AG10803 (cell line): ENCODE measurements at regions not wholly inside any gene's neighbourhood (a gene's known extent, or its start where the extent isn't known, plus 50 kb on each side); places are given as distances from the start of the nearest gene placed in this dataset.

Source experiments
- DNase-seq: peaks from one replicate; pipeline ENCODE4 v3.0.0; 2010; ENCODE audit warnings: low read depth
- H3K4me3 ChIP-seq: 2 replicates; pipeline ENCODE4 v1.5.1; 2011; ENCODE audit warnings: mild to moderate bottlenecking, low read length, control low read depth
- CTCF ChIP-seq: conservative IDR thresholded peaks from 2 replicates; pipeline ENCODE4 v1.5.1; 2011; ENCODE audit warnings: mild to moderate bottlenecking, low read length, control low read depth, inconsistent platforms

DNA sequence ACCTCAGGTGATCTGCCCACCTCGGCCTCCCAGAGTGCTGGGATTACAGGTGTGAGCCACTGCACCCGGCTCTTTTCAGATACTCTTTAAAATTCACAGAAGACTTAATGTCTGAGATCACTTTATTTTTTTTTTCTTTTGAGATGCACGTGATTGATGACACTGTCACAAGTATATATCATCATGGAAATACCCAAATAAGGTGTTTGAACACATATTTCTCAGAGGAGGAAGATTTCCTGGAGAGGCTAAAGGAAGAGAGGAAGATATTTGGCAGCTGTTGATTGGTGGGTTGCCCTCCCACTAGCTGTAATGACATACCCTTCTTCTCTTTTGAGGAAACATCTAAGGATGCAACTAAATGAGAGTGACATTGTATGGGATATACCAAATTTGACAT lies 225.9 kb upstream of the CITED2 start:
- no peak overlapping the region for H3K4me3 ChIP-seq
- no peak for TF ChIP-seq CTCF

DNA sequence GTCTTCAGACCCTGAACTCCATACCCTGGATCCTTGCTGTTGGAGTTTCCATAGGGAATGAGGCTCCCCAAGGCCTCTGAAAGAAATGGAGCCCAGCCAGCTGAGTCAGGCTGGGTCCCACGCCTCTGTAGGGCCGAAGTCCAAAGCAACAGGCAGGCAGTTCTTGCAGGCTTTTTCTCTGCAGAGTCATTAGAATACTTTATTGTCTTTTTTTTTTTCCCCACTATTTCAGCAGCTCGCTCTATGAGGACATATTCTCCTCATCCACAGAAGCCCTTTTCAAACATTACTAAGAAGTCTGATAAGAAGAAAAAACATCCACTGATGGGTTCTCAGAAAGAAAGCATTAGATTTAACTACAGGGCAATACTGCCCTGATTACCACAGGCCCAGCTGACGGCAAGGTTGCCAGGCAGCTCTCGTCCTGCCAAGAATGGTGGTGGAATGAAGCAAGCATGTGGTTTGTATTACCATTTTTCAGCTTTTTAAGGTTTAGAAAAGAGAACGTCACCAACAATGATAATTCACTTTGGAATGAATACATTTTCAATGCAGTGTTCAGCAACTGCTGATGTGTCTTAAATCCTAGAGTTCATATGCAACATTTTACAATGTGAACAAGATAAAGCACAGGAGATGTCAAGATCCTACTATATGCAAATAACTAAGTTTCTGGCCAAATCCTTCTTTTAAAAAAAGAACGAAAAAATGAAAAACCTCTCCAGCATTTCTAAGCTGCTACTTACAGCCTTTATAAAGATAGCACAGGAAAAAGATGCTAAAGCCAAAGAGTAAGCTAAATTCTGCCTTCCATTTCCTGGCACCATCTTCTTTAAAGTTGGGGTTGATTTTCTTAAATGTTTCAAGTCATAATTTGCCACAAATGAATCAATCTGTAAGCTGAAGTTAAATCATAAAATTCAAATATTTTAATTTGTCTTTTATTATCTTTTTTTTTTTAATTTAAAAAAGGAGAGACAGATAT lies 223.6 kb upstream of the CITED2 start:
- peak; percentile 99 for DNase-seq
- no peak for TF ChIP-seq CTCF
- no peak overlapping the region for H3K4me3 ChIP-seq

More for the DNA sequence above, 225.9 kb upstream of the CITED2 start:
- DNase-seq, result no peak

DNA sequence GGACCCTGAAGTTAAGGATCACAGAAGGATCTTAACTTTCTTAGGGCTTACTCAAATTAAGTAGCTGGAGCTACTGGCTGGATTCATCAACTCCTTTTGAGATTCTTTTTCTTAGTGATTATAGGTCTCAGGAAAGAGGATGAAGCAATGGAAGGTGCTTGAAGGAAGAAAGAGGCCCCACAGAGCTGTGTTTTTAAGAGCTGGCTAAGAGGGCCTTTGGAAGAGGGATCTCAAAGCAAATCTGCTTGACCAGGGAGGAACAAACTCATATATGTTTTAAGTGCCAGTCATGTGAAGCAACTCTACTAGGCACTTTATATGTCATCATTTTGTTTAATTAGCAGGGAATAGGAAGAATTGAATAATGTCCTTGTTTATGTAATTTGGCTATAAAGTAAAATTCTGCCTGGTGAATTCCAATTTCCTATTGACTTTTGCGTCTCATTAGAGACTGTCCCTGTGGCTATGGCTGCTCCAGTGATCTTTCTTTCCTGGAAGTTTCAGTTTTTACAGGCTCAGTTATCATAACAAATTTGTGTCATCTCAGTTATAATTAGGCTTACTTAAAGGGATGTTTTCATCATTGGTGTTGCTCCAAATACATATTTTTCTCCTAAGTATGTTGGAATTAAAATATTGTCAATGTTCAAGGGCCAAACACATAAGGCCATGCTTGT lies 222.8 kb upstream of the CITED2 start:
- H3K4me3 ChIP-seq, result no peak overlapping the region
- TF ChIP-seq CTCF, result no peak
- DNase-seq, result no peak

DNA sequence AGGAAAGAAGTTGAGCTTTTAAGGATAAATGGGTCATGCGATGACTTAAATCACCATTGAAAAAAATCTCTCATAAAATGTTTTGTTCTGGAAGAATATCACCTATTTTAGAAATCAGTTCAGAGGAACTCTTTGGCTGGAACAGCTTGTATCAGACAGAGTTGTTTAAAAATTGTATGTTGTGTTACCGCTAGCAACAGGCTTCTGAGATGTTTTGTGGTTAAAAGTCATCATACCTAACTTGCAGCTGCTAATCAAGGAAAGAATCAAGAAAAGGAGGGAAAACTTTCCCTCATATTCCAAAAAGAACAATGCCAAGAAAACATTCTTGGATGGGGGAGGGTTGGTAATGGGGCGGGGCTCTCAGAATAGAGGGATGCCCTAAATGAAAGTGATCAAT lies 220.7 kb upstream of the CITED2 start:
- H3K4me3 ChIP-seq, result no peak overlapping the region
- peak; percentile 66 for DNase-seq
- no peak for TF ChIP-seq CTCF

DNA sequence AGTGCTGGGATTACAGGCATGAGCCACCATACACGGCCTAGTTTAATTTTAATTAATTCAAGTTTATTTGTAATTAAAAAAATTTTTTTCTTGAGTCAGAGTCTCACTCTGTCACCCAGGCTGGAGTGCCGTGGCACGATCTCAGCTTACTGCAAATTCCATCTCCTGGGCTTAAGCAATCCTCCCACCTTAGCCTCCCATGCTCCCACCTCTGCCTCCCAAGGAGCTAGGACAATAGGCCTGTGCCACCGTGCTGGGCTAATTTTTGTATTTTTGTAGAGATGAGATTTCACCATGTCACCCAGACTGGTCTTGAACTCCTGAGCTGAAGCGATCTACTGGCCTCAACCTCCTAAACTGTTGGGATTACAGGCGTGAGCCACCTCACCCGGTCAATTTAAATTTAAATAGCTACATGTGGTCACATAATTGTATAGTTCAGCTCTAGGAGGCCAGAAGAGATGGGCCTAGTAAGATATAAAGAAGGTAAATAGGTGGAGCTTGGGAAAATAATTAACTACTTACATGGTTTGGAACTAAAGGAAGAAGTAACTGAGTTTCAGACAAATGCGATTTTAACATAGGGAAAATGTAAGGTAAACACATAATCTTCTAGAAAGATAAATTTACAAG lies 220.0 kb upstream of the CITED2 start:
- TF ChIP-seq CTCF, result no peak
- H3K4me3 ChIP-seq, result no peak overlapping the region

GRCh38 chr6:139593081-139593480 lies 218.6 kb upstream of the CITED2 start:
- TF ChIP-seq CTCF, result no peak
- no peak for DNase-seq

More for the DNA sequence above, 220.0 kb upstream of the CITED2 start:
- DNase-seq, result no peak

More at GRCh38 chr6:139593081-139593480, 218.6 kb upstream of the CITED2 start:
- H3K4me3 ChIP-seq, result no peak overlapping the region
